ENCODE measurements at regions not wholly inside any gene's neighbourhood (a gene's known extent, or its start where the extent isn't known, plus 50 kb on each side); places are given as distances from the start of the nearest gene placed in this dataset.

- TF ChIP-seq CTCF (conservative IDR thresholded peaks at IDR 0.05; ENCODE audit: low read depth, low read length) = no peak
- no peak for TF ChIP-seq EZH2phosphoT487 (IDR thresholded peaks at IDR 0.05; ENCODE audit: borderline replicate concordance, low read length)
Measured at GRCh38 chr20:51077686-51078060, 54.8 kb upstream of the KCNG1 start.

Data from PC-3 (cell line).